ENCODE measurements at regions not wholly inside any gene's neighbourhood (a gene's known extent, or its start where the extent isn't known, plus 50 kb on each side); places are given as distances from the start of the nearest gene placed in this dataset.

DNA sequence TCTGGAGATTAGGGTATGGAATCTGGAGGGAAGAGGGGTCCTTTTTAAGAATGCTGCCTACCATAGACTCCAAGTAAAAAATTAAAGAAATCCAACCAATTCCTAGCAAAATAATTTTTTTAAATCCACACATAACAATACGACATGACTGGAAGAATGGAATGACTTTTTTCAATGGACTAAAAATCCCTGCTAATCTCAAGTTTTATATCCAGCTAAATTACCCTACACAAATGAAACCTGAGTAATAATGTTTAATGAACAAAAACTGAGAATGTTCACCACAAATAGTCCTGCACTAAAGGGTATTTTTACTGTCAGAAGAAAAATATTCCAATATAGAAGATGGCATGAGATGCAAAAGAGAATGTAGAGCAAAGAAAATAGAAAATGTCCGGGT lies 220.3 kb upstream of the AGTR1 start:
- intact Hi-C loops (cut with micrococcal nuclease) (no loop called here), dilution Hi-C loops (cut with HindIII; ENCODE audit: low sequenced_read_pairs, unreplicated experiment) (no loop called here), in situ Hi-C loops (cut with MboI; ENCODE audit: low sequenced_read_pairs) (no loop called here)
- Histone ChIP-seq H3K4me3 (ENCODE audit: insufficient read depth, low read depth, low read length) (no peak overlapping the region), H3K4me2 (ENCODE audit: low read depth, low read length) (no peak overlapping the region), H3K9ac (ENCODE audit: low read depth, low read length) (no peak overlapping the region), H3K9me1 (ENCODE audit: insufficient read depth, low read length) (no peaks in the 10 kb centered on the region), H3K18ac (ENCODE audit: low read depth, low read length) (no peak overlapping the region), H3K9me3 (ENCODE audit: control insufficient read depth, insufficient read depth, low read length) (no peaks in the 10 kb centered on the region), H3K79me1 (ENCODE audit: low read depth in 1 of 2, low read length in 2 of 2) (no peaks in the 10 kb centered on the region), H3K14ac (replicated peaks; ENCODE audit: low read depth, low read length) (no peak overlapping the region), H3K56ac (ENCODE audit: extremely low read depth, insufficient read depth, low read length) (no peak overlapping the region), H2BK120ac (ENCODE audit: low read depth, low read length) (no peak overlapping the region), H3K23ac (ENCODE audit: low read depth, low read length) (no peak overlapping the region), H4K8ac (ENCODE audit: low read depth in 2 of 2, low read length in 2 of 2) (no peak overlapping the region), H2AK5ac (ENCODE audit: low read depth, low read length) (no peak overlapping the region), H3K4me1 (ENCODE audit: control insufficient read depth, insufficient read depth, low read length) (no peaks in the 10 kb centered on the region), H3K36me3 (ENCODE audit: control insufficient read depth, insufficient read depth, low read length) (no peaks in the 10 kb centered on the region), H3K27me3 (ENCODE audit: control insufficient read depth, insufficient read depth, low read length) (no peaks in the 10 kb centered on the region), H2AFZ (replicated peaks; ENCODE audit: low read length, poor library complexity) (no peak overlapping the region), H2BK5ac (ENCODE audit: low read depth, low read length, poor library complexity, severe bottlenecking) (no peak overlapping the region), H4K91ac (ENCODE audit: insufficient read depth, low read depth, low read length) (no peak overlapping the region), H3K27ac (ENCODE audit: insufficient read depth, low read length) (no peak overlapping the region), H4K5ac (ENCODE audit: low read depth, low read length) (no peak overlapping the region), H3K4ac (ENCODE audit: low read depth, low read length) (no peak overlapping the region), H2BK20ac (ENCODE audit: low read depth, low read length) (no peak overlapping the region), H4K20me1 (ENCODE audit: insufficient read depth, low read length) (no peaks in the 10 kb centered on the region), H2BK15ac (ENCODE audit: low read depth, low read length) (no peak overlapping the region), H2AK9ac (replicated peaks; ENCODE audit: low read depth, low read length, poor library complexity) (no peak overlapping the region)
- DNase-seq (no peak), ATAC-seq (ENCODE audit: low read depth) (no peak)
- TF ChIP-seq, protein P1, sequence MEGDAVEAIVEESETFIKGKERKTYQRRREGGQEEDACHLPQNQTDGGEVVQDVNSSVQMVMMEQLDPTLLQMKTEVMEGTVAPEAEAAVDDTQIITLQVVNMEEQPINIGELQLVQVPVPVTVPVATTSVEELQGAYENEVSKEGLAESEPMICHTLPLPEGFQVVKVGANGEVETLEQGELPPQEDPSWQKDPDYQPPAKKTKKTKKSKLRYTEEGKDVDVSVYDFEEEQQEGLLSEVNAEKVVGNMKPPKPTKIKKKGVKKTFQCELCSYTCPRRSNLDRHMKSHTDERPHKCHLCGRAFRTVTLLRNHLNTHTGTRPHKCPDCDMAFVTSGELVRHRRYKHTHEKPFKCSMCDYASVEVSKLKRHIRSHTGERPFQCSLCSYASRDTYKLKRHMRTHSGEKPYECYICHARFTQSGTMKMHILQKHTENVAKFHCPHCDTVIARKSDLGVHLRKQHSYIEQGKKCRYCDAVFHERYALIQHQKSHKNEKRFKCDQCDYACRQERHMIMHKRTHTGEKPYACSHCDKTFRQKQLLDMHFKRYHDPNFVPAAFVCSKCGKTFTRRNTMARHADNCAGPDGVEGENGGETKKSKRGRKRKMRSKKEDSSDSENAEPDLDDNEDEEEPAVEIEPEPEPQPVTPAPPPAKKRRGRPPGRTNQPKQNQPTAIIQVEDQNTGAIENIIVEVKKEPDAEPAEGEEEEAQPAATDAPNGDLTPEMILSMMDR (conservative IDR thresholded peaks at IDR 0.05; ENCODE audit: low read depth, low read length) = no peak
- TF ChIP-seq FOS (IDR thresholded peaks at IDR 0.05; ENCODE audit: low read depth, low read length) = no peak
- no peak for TF ChIP-seq POLR2A (IDR thresholded peaks at IDR 0.05; ENCODE audit: low read depth, low read length)
- no peak for TF ChIP-seq NFE2L2 (IDR thresholded peaks at IDR 0.05; ENCODE audit: low read depth, low read length)
- no peak for TF ChIP-seq RAD21 (IDR thresholded peaks at IDR 0.05; ENCODE audit: low read length)
- no peak for TF ChIP-seq RCOR1 (IDR thresholded peaks at IDR 0.05; ENCODE audit: insufficient replicate concordance, low read length)
- TF ChIP-seq BHLHE40 (IDR thresholded peaks at IDR 0.05; ENCODE audit: low read depth, low read length) = no peak
- no peak for TF ChIP-seq MAZ (IDR thresholded peaks at IDR 0.05; ENCODE audit: borderline replicate concordance, low read depth, low read length)
- TF ChIP-seq, protein P2, sequence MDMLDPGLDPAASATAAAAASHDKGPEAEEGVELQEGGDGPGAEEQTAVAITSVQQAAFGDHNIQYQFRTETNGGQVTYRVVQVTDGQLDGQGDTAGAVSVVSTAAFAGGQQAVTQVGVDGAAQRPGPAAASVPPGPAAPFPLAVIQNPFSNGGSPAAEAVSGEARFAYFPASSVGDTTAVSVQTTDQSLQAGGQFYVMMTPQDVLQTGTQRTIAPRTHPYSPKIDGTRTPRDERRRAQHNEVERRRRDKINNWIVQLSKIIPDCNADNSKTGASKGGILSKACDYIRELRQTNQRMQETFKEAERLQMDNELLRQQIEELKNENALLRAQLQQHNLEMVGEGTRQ (IDR thresholded peaks at IDR 0.05; ENCODE audit: low read depth, low read length) = no peak
- TF ChIP-seq CEBPB (IDR thresholded peaks at IDR 0.05; ENCODE audit: low read depth, low read length) = no peak
- no peak for TF ChIP-seq RFX5 (IDR thresholded peaks at IDR 0.05; ENCODE audit: low read depth, low read length)
- no peak for TF ChIP-seq MXI1 (IDR thresholded peaks at IDR 0.05; ENCODE audit: borderline replicate concordance, low read depth, low read length)
- TF ChIP-seq, protein P3, sequence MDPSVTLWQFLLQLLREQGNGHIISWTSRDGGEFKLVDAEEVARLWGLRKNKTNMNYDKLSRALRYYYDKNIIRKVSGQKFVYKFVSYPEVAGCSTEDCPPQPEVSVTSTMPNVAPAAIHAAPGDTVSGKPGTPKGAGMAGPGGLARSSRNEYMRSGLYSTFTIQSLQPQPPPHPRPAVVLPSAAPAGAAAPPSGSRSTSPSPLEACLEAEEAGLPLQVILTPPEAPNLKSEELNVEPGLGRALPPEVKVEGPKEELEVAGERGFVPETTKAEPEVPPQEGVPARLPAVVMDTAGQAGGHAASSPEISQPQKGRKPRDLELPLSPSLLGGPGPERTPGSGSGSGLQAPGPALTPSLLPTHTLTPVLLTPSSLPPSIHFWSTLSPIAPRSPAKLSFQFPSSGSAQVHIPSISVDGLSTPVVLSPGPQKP (IDR thresholded peaks at IDR 0.05; ENCODE audit: borderline replicate concordance, low read depth, low read length) = no peak
- no peak for TF ChIP-seq SMC3 (IDR thresholded peaks at IDR 0.05; ENCODE audit: low read depth, low read length)
- TF ChIP-seq CHD1 (IDR thresholded peaks at IDR 0.05; ENCODE audit: low read depth, low read length) = no peak
- ChIA-PET POLR2A (ENCODE audit: unreplicated experiment) (no interaction called here), CTCF (no interaction called here)
- no TSS peak for BruUV-seq (replicated peaks)
- WGBS, 2 experiments (ENCODE audit: extremely low coverage in 2 of 2, insufficient read length in 1 of 2) = no CpG with 5 or more reads among the region's 2 CpGs

Data from IMR-90 (cell line).